Activated CD4-positive, alpha-beta memory T cell treated with anti-CD3 and anti-CD28 coated beads, Interleukin-2, amount 10 ng/mL, durations not matched to agents 7 days and 5 days (primary cell): ENCODE measurements at regions not wholly inside any gene's neighbourhood (a gene's known extent, or its start where the extent isn't known, plus 50 kb on each side); places are given as distances from the start of the nearest gene placed in this dataset.

Source experiments
- CTCF ChIA-PET: fragments of 350-600 bp; sonication (Branson Sonifier 250); formaldehyde crosslinking; loops from one replicate; lab custom pipeline; 2021; ENCODE audit warnings: antibody characterized with exemption, inconsistent platforms; lab: Charles Lee
- POLR2A ChIA-PET: fragments of 350-600 bp; sonication (Branson Sonifier 250); formaldehyde crosslinking; loops from one replicate; lab custom pipeline; 2021; ENCODE audit warnings: antibody characterized with exemption; lab: Charles Lee
- DNase-seq: peaks from one replicate; pipeline ENCODE4 v3.0.0-alpha.2; 2020
- H3K27ac Mint-ChIP-seq: one replicate; pipeline ENCODE4 v1.8.0; 2021; ENCODE audit warnings: mild to moderate bottlenecking, mixed read lengths
- H3K27me3 Mint-ChIP-seq: one replicate; pipeline ENCODE4 v1.8.0; 2021; ENCODE audit warnings: mixed read lengths
- H3K36me3 Mint-ChIP-seq: one replicate; pipeline ENCODE4 v1.8.0; 2021; ENCODE audit warnings: low read depth, mixed read lengths
- H3K4me1 Mint-ChIP-seq: one replicate; pipeline ENCODE4 v1.8.0; 2021; ENCODE audit warnings: mixed read lengths
- H3K4me3 Mint-ChIP-seq: one replicate; pipeline ENCODE4 v1.8.0; 2021; ENCODE audit warnings: mild to moderate bottlenecking, mixed read lengths
- H3K9me3 Mint-ChIP-seq: one replicate; pipeline ENCODE4 v1.8.0; 2021; ENCODE audit warnings: mixed read lengths

- no peaks in the 10 kb centered on the region for H3K9me3 Mint-ChIP-seq
- CTCF ChIA-PET, result no interaction called here
- no peaks in the 10 kb centered on the region for H3K4me1 Mint-ChIP-seq
- POLR2A ChIA-PET, result no interaction called here
- H3K27me3 Mint-ChIP-seq, result no peaks in the 10 kb centered on the region
- no peaks in the 10 kb centered on the region for H3K36me3 Mint-ChIP-seq
- no peak overlapping the region for H3K27ac Mint-ChIP-seq
- no peak for DNase-seq
- H3K4me3 Mint-ChIP-seq, result no peak overlapping the region
Observed at GRCh38 chr14:40889126-40889525, 717.5 kb upstream of the LRFN5 start.

- H3K9me3 Mint-ChIP-seq, result no peaks in the 10 kb centered on the region
- POLR2A ChIA-PET, result no interaction called here
Observed at GRCh38 chr14:40887912-40888311, 718.8 kb upstream of the LRFN5 start.

GRCh38 chr14:40870252-40870651 lies 736.4 kb upstream of the LRFN5 start:
- Mint-ChIP-seq H3K36me3 (no peaks in the 10 kb centered on the region), H3K27ac (no peak overlapping the region), H3K27me3 (no peaks in the 10 kb centered on the region), H3K4me1 (no peaks in the 10 kb centered on the region), H3K9me3 (peaks cover 3% of the 10 kb centered on the region), H3K4me3 (no peak overlapping the region)
- POLR2A ChIA-PET, result no interaction called here
- DNase-seq, result no peak
- CTCF ChIA-PET, result no interaction called here

More at GRCh38 chr14:40887912-40888311, 718.8 kb upstream of the LRFN5 start:
- no peak for DNase-seq
- Mint-ChIP-seq H3K4me1 (no peaks in the 10 kb centered on the region), H3K4me3 (no peak overlapping the region), H3K27me3 (no peaks in the 10 kb centered on the region), H3K27ac (no peak overlapping the region), H3K36me3 (no peaks in the 10 kb centered on the region)
- CTCF ChIA-PET, result no interaction called here

- Mint-ChIP-seq H3K4me1 (no peaks in the 10 kb centered on the region), H3K27ac (no peak overlapping the region), H3K27me3 (no peaks in the 10 kb centered on the region), H3K9me3 (peaks cover 13% of the 10 kb centered on the region), H3K36me3 (no peaks in the 10 kb centered on the region), H3K4me3 (no peak overlapping the region)
- ChIA-PET CTCF (no interaction called here), POLR2A (no interaction called here)
- no peak for DNase-seq
Observed at GRCh38 chr14:40859055-40859454, 747.6 kb upstream of the LRFN5 start.

- no peak for DNase-seq
- POLR2A ChIA-PET, result no interaction called here
- no peaks in the 10 kb centered on the region for H3K36me3 Mint-ChIP-seq
- CTCF ChIA-PET, result no interaction called here
- H3K9me3 Mint-ChIP-seq, result peaks cover 10% of the 10 kb centered on the region
- no peaks in the 10 kb centered on the region for H3K4me1 Mint-ChIP-seq
- H3K4me3 Mint-ChIP-seq, result no peak overlapping the region
- no peaks in the 10 kb centered on the region for H3K27me3 Mint-ChIP-seq
- no peak overlapping the region for H3K27ac Mint-ChIP-seq
Observed at GRCh38 chr14:40855343-40855742, 751.3 kb upstream of the LRFN5 start.

GRCh38 chr14:40850191-40850590 lies 756.5 kb upstream of the LRFN5 start:
- Mint-ChIP-seq H3K4me1 (no peaks in the 10 kb centered on the region), H3K27me3 (no peaks in the 10 kb centered on the region), H3K9me3 (no peaks in the 10 kb centered on the region), H3K4me3 (no peak overlapping the region), H3K27ac (no peak overlapping the region), H3K36me3 (no peaks in the 10 kb centered on the region)
- no peak for DNase-seq
- POLR2A ChIA-PET, result no interaction called here
- CTCF ChIA-PET, result no interaction called here

GRCh38 chr14:40847480-40847879 lies 759.2 kb upstream of the LRFN5 start:
- H3K27me3 Mint-ChIP-seq, result no peaks in the 10 kb centered on the region

GRCh38 chr14:40842816-40843215 lies 763.9 kb upstream of the LRFN5 start:
- ChIA-PET CTCF (no interaction called here), POLR2A (no interaction called here)
- no peaks in the 10 kb centered on the region for H3K27me3 Mint-ChIP-seq

More at GRCh38 chr14:40847480-40847879, 759.2 kb upstream of the LRFN5 start:
- Mint-ChIP-seq H3K27ac (no peak overlapping the region), H3K36me3 (no peaks in the 10 kb centered on the region), H3K4me3 (no peak overlapping the region), H3K9me3 (no peaks in the 10 kb centered on the region), H3K4me1 (no peaks in the 10 kb centered on the region)
- DNase-seq, result no peak
- POLR2A ChIA-PET, result no interaction called here
- CTCF ChIA-PET, result no interaction called here

GRCh38 chr14:40841886-40842285 lies 764.8 kb upstream of the LRFN5 start:
- DNase-seq, result no peak
- Mint-ChIP-seq H3K27me3 (no peaks in the 10 kb centered on the region), H3K36me3 (no peaks in the 10 kb centered on the region), H3K9me3 (peaks cover 4% of the 10 kb centered on the region), H3K27ac (no peak overlapping the region), H3K4me3 (no peak overlapping the region), H3K4me1 (no peaks in the 10 kb centered on the region)
- CTCF ChIA-PET, result no interaction called here
- POLR2A ChIA-PET, result no interaction called here

More at GRCh38 chr14:40842816-40843215, 763.9 kb upstream of the LRFN5 start:
- Mint-ChIP-seq H3K27ac (no peak overlapping the region), H3K9me3 (peaks cover 4% of the 10 kb centered on the region), H3K4me1 (no peaks in the 10 kb centered on the region), H3K4me3 (no peak overlapping the region), H3K36me3 (no peaks in the 10 kb centered on the region)
- no peak for DNase-seq

GRCh38 chr14:40838601-40839000 lies 768.1 kb upstream of the LRFN5 start:
- H3K9me3 Mint-ChIP-seq, result peaks cover 11% of the 10 kb centered on the region
- ChIA-PET POLR2A (no interaction called here), CTCF (no interaction called here)
- no peaks in the 10 kb centered on the region for H3K27me3 Mint-ChIP-seq
- no peak overlapping the region for H3K27ac Mint-ChIP-seq
- no peak for DNase-seq
- H3K4me3 Mint-ChIP-seq, result no peak overlapping the region
- H3K4me1 Mint-ChIP-seq, result no peaks in the 10 kb centered on the region
- no peaks in the 10 kb centered on the region for H3K36me3 Mint-ChIP-seq

- Mint-ChIP-seq H3K4me1 (no peaks in the 10 kb centered on the region), H3K27me3 (no peaks in the 10 kb centered on the region), H3K9me3 (peaks cover 4% of the 10 kb centered on the region), H3K27ac (no peak overlapping the region), H3K36me3 (no peaks in the 10 kb centered on the region), H3K4me3 (no peak overlapping the region)
- POLR2A ChIA-PET, result no interaction called here
- no peak for DNase-seq
- CTCF ChIA-PET, result no interaction called here
Observed at GRCh38 chr14:40806471-40806870, 800.2 kb upstream of the LRFN5 start.

- peaks cover 14% of the 10 kb centered on the region for H3K9me3 Mint-ChIP-seq
- no peaks in the 10 kb centered on the region for H3K27me3 Mint-ChIP-seq
- DNase-seq, result no peak
- no peak overlapping the region for H3K27ac Mint-ChIP-seq
- no peak overlapping the region for H3K4me3 Mint-ChIP-seq
- H3K4me1 Mint-ChIP-seq, result no peaks in the 10 kb centered on the region
- CTCF ChIA-PET, result no interaction called here
- POLR2A ChIA-PET, result no interaction called here
- no peaks in the 10 kb centered on the region for H3K36me3 Mint-ChIP-seq
Observed at GRCh38 chr14:40796168-40796567, 810.5 kb upstream of the LRFN5 start.

GRCh38 chr14:40784860-40785259 lies 821.8 kb upstream of the LRFN5 start:
- H3K4me1 Mint-ChIP-seq, result no peaks in the 10 kb centered on the region

GRCh38 chr14:40762685-40763084 lies 844.0 kb upstream of the LRFN5 start:
- ChIA-PET POLR2A (no interaction called here), CTCF (no interaction called here)
- H3K4me3 Mint-ChIP-seq, result no peak overlapping the region
- no peaks in the 10 kb centered on the region for H3K4me1 Mint-ChIP-seq
- DNase-seq, result no peak
- peaks cover 9% of the 10 kb centered on the region for H3K9me3 Mint-ChIP-seq
- no peaks in the 10 kb centered on the region for H3K27me3 Mint-ChIP-seq
- H3K27ac Mint-ChIP-seq, result no peak overlapping the region
- H3K36me3 Mint-ChIP-seq, result no peaks in the 10 kb centered on the region

More at GRCh38 chr14:40784860-40785259, 821.8 kb upstream of the LRFN5 start:
- Mint-ChIP-seq H3K27me3 (no peaks in the 10 kb centered on the region), H3K27ac (no peak overlapping the region), H3K9me3 (no peaks in the 10 kb centered on the region), H3K4me3 (no peak overlapping the region), H3K36me3 (no peaks in the 10 kb centered on the region)
- ChIA-PET CTCF (no interaction called here), POLR2A (no interaction called here)
- no peak for DNase-seq
